ENCODE measurements at regions not wholly inside any gene's neighbourhood (a gene's known extent, or its start where the extent isn't known, plus 50 kb on each side); places are given as distances from the start of the nearest gene placed in this dataset.
"Not testable (repeated sequence)": the region's sequence is repeated elsewhere in the genome, so short reads cannot be mapped to it uniquely, and the experiment has no call there.

DNA sequence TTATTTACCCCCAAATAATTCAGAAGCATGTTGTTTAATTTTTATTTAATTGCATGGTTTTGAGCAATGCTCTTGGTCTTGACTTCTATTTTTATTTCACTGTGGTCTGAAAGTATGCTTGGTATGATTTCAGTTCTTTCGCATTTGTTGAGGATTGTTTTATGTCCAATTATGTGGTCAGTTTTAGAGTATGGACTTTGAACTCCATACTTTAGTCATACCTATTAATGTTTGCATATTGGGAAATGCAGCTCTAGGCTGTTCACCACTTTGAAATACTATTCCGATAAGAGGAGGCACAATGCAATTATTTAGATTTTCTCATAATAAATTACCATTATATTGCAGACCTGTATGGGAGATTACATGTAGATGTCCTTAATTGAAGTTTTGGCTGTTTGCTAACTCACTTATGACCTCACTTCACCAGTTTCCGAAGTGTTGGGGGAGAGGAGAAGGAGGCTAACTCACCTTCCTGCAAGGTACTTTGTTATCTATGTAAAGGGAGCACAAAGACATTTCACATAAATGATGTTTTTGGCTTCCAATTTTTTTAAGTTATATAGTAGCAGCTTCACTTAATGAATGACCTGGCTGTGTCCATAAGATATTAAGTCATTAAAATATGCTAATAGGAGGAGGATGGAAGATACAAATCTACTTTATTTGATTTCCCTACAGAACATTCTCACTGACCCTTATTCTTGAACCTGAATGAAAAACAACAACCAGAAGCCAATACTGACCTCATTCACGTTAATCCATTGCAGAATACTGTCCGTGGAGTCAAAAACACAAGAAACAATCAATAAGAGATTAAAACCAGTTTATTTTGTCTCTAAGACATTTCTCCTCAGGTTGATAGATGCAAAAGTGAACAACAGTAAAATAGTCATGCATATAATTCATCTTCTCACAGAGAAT lies 970.3 kb upstream of the ARRDC3 start:
- H3K4me3 Mint-ChIP-seq = no peak overlapping the region
- H3K27me3 Mint-ChIP-seq = no peaks in the 10 kb centered on the region
- H3K9me3 Mint-ChIP-seq (ENCODE audit: low read depth) = peaks cover 3% of the 10 kb centered on the region
- H3K27ac Mint-ChIP-seq = no peak overlapping the region
- H3K4me1 Mint-ChIP-seq (ENCODE audit: low read depth) = no peaks in the 10 kb centered on the region
- H3K36me3 Mint-ChIP-seq = no peaks in the 10 kb centered on the region

DNA sequence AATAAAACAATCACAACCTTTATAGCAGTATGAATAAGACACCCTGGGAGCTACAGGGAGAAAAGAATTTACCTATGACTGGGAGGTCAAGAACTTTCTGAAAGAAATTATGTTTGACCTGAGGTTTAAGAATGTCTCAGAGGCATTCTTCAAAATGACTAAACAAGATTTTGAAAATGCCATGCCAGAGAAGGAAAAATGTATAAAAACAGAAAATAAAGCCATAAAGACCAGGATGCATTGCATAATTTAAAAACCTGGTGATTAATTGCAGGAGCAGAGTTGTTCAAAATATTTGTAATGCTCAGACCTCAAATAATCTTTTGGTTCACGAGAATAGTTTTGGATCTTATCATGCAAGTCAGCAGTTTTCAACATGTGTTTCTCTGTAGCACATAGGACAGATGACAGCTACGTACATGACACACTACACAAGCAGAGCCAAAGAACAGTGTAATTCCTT lies 954.7 kb upstream of the ARRDC3 start:
- H3K27ac Mint-ChIP-seq = no peak overlapping the region
- H3K4me3 Mint-ChIP-seq = no peak overlapping the region
- no peaks in the 10 kb centered on the region for H3K36me3 Mint-ChIP-seq
- no peaks in the 10 kb centered on the region for H3K9me3 Mint-ChIP-seq (ENCODE audit: low read depth)
- no peaks in the 10 kb centered on the region for H3K27me3 Mint-ChIP-seq
- no peaks in the 10 kb centered on the region for H3K4me1 Mint-ChIP-seq (ENCODE audit: low read depth)

DNA sequence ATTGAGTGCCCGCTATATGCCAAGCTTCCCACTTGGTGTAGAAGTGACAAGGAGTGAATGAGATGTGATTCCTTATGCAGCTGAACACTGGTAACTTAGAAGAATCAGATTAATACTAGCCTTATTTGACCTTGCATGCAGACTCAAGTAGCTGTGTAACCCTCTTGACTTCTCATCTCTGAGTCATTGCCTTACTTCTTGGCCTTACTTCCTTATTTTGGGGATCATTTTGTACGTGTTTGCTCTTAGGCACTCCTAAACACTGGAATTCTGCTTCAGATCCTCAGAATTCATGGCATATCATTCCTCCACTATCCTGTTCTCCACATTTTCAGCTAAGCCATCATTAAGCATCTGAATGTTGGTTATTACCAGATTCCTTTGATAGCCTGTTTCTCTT lies 948.9 kb upstream of the ARRDC3 start:
- Mint-ChIP-seq H3K4me3 (no peak overlapping the region), H3K27ac (no peak overlapping the region), H3K9me3 (ENCODE audit: low read depth) (no peaks in the 10 kb centered on the region), H3K4me1 (ENCODE audit: low read depth) (no peaks in the 10 kb centered on the region), H3K27me3 (no peaks in the 10 kb centered on the region), H3K36me3 (no peaks in the 10 kb centered on the region)

DNA sequence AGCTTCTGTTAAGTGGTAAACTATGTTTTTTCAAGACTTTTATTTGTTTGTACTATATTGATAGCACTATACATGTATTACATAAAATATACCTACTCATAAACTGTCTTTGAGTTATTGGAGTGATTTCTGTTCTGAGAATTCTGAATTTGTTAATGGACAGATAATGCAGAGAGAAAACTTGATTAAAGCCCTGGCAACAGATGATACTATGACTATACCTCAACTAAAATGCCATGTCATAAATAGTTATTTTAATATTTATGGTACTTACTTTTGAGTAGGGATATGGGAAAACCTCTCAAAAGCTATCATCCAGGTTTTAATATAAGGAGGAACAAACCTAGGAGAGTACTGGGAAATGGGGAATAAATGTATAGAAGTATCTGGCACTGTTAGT lies 947.2 kb upstream of the ARRDC3 start:
- no peak overlapping the region for H3K4me3 Mint-ChIP-seq
- no peaks in the 10 kb centered on the region for H3K4me1 Mint-ChIP-seq (ENCODE audit: low read depth)
- H3K9me3 Mint-ChIP-seq (ENCODE audit: low read depth) = no peaks in the 10 kb centered on the region
- no peaks in the 10 kb centered on the region for H3K36me3 Mint-ChIP-seq
- H3K27me3 Mint-ChIP-seq = no peaks in the 10 kb centered on the region
- no peak overlapping the region for H3K27ac Mint-ChIP-seq

DNA sequence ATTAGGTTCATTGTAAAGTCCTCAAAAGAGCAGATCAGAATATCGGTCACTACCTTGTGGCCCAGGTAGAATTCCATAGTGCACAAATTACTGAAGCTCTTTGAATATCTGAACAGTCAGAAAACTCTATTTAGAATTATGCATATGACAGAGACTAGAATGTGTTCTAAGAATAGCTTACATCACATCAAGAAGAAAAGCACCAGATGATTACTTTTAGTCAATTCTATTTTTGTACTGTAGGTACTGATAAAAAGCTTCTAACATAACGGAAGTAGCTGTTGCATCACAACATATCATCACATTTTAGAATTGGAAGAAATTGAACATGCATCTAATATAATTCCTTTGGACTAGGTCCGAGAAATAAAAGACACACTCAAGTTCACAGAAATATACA lies 946.6 kb upstream of the ARRDC3 start:
- H3K9me3 Mint-ChIP-seq (ENCODE audit: low read depth) = no peaks in the 10 kb centered on the region
- H3K27ac Mint-ChIP-seq = no peak overlapping the region
- H3K36me3 Mint-ChIP-seq = no peaks in the 10 kb centered on the region
- H3K4me1 Mint-ChIP-seq (ENCODE audit: low read depth) = no peaks in the 10 kb centered on the region
- H3K27me3 Mint-ChIP-seq = no peaks in the 10 kb centered on the region
- H3K4me3 Mint-ChIP-seq = no peak overlapping the region

DNA sequence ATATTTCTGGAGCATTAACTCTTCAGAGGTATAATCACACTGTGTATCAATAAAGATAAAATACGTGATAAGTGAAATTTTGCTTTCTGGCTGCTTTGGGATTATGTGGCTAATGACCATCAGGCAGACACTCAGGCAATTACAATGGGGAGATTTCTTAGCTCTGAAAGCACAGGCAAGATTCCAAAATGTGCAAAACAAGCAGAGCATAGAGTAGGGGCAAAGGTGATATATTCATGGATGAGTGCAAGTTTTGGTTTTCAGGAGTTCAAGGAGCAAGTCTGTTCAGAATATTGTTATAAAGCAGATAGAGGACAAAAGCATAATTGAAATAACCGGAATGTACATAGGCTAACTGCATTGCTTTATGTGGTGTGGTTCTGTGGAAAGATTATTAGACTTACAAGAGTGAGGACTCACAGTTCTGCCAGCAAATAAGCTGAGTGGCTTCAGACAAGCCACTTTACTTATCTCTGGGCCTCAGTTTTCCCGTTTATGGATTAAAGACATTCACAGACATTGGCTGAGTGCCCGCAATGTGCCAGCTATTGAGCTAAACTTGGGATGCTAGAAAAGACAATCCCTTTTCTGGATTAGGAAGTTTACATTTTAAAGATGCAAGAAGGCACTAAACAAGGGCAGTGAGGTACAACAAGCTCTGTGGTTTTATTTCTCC lies 945.6 kb upstream of the ARRDC3 start:
- Mint-ChIP-seq H3K4me1 (ENCODE audit: low read depth) (no peaks in the 10 kb centered on the region), H3K9me3 (ENCODE audit: low read depth) (no peaks in the 10 kb centered on the region), H3K36me3 (no peaks in the 10 kb centered on the region), H3K27me3 (no peaks in the 10 kb centered on the region), H3K27ac (no peak overlapping the region), H3K4me3 (no peak overlapping the region)

DNA sequence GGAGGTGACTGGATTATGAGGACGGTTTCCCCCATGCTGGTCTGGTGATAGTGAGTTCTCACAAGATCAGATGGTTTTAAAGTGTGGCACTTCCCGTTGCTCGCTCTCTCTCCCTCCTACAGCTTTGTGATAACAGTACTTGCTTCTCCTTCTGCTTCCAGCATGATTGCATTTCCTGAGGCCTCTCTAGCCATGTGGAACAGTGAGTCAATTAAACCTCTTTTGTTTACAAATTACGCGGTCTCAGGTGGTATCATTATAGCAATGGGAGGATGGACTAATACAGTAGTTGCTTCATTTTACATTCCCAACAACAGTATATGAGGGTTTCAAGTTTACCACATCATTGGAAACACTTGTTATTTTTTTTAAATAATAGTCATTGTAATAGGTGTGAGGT lies 937.3 kb upstream of the ARRDC3 start:
- no peaks in the 10 kb centered on the region for H3K27me3 Mint-ChIP-seq
- H3K36me3 Mint-ChIP-seq = no peaks in the 10 kb centered on the region
- no peak overlapping the region for H3K27ac Mint-ChIP-seq
- no peaks in the 10 kb centered on the region for H3K4me1 Mint-ChIP-seq (ENCODE audit: low read depth)
- peaks cover 6% of the 10 kb centered on the region for H3K9me3 Mint-ChIP-seq (ENCODE audit: low read depth)
- no peak overlapping the region for H3K4me3 Mint-ChIP-seq

DNA sequence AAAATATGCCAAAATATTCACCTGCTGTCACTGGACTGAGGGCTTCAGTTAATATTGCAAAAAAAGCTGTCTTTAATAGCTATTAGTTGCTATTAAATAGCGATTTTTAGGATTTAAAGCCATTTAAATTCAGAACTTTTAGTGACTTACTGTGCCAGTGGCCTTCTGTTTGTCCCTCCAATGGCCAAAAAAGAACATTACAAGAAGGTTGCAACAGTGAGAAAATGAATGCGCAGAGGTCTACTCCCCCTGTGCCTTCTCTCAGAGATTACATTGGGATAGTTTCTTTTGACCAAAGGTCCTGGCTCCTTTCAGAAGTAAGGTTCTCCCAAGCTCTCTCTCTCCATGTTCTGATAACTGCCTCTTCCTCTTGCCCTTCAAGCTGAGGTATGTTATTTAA lies 930.3 kb upstream of the ARRDC3 start:
- no peak overlapping the region for H3K4me3 Mint-ChIP-seq
- no peaks in the 10 kb centered on the region for H3K27me3 Mint-ChIP-seq
- H3K36me3 Mint-ChIP-seq = no peaks in the 10 kb centered on the region

DNA sequence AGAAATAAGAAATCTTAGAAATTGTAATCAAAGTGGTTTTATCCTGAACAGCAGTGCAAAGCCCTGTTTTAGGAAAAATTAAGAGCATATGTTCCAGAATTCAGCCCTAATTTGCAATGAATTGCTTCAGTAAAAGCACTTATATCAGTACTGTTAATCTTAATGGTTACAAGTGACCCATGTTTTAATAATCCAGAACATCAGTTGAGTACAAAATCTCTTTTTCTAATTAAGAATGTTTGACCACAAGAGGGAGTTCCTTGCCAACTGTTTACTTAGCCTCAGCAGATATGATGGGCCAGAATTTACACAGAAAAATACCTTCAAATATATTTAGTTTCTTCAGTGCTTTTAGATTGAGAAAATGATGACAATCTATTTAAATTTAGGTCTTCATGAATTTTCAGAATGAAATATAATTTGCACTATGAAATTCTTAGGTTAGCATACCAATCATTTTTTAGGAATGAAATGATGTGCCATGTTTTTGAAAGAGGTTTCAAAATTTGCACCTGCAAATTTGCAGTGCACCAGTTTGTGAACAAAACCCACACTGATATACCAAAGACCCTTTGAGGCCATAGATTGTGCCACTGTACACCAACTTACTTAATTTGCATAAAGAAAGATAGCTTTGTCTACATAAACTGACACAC lies 926.3 kb upstream of the ARRDC3 start:
- no peak overlapping the region for H3K4me3 Mint-ChIP-seq
- H3K4me1 Mint-ChIP-seq (ENCODE audit: low read depth) = no peaks in the 10 kb centered on the region
- no peaks in the 10 kb centered on the region for H3K9me3 Mint-ChIP-seq (ENCODE audit: low read depth)
- no peaks in the 10 kb centered on the region for H3K27me3 Mint-ChIP-seq
- H3K27ac Mint-ChIP-seq = no peak overlapping the region
- H3K36me3 Mint-ChIP-seq = no peaks in the 10 kb centered on the region

More for the DNA sequence above, 930.3 kb upstream of the ARRDC3 start:
- H3K9me3 Mint-ChIP-seq (ENCODE audit: low read depth) = no peaks in the 10 kb centered on the region
- no peaks in the 10 kb centered on the region for H3K4me1 Mint-ChIP-seq (ENCODE audit: low read depth)
- H3K27ac Mint-ChIP-seq = no peak overlapping the region

DNA sequence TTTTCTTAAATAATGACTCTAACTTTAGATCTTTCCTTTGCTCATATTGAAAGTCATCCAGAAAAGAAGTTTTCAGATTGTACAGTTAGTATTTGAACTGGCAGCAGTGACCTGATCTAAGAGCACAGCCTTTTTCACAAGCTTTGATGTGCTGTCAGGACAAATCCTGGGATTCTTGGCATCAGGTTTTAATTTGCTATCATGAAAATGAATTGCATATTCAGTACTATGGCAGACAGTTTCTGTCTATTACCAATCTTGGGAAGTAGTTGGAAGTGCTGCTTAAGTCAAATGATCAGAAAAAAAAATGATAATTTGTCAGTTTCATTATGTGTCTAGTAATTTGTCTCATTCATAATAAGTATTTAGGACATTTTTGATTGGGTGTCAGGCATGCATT lies 925.6 kb upstream of the ARRDC3 start:
- no peaks in the 10 kb centered on the region for H3K9me3 Mint-ChIP-seq (ENCODE audit: low read depth)
- H3K27ac Mint-ChIP-seq = no peak overlapping the region
- H3K36me3 Mint-ChIP-seq = no peaks in the 10 kb centered on the region
- no peak overlapping the region for H3K4me3 Mint-ChIP-seq
- no peaks in the 10 kb centered on the region for H3K27me3 Mint-ChIP-seq
- H3K4me1 Mint-ChIP-seq (ENCODE audit: low read depth) = no peaks in the 10 kb centered on the region

DNA sequence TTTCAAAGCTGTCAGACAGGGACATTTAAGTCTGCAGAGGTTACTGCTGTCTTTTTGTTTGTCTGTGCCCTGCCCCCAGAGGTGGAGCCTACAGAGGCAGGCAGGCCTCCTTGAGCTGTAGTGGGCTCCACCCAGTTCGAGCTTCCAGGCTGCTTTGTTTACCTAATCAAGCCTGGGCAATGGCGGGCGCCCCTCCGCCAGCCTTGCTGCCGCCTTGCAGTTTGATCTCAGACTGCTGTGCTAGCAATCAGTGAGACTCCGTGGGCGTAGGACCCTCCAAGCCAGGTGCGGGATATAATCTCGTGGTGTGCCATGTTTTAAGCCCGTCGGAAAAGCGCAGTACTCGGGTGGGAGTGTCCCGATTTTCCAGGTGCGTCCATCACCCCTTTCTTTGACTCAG lies 919.2 kb upstream of the ARRDC3 start:
- H3K27me3 Mint-ChIP-seq; H3K9me3 Mint-ChIP-seq (ENCODE audit: low read depth); H3K4me3 Mint-ChIP-seq; H3K36me3 Mint-ChIP-seq; H3K4me1 Mint-ChIP-seq (ENCODE audit: low read depth); H3K27ac Mint-ChIP-seq: not testable (repeated sequence)

DNA sequence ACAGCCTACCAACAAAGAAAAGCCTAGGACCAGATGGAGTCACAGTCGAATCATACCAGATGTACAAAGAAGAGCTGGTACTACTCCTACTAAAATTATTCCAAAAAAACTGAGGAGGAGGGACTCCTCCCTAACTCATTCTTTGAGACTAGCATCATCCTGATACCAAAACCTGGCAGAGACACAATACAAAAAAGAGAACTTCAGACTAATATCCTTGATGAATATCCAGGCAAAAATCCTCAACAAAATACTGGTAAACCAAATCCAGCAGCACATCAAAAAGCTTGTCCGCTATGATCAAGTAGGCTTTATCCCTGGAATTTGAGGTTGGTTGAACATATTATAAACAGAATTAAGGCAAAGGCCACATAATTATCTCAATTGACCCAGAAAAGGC lies 900.4 kb upstream of the ARRDC3 start:
- H3K27ac Mint-ChIP-seq = no peak overlapping the region
- no peaks in the 10 kb centered on the region for H3K27me3 Mint-ChIP-seq
- H3K4me1 Mint-ChIP-seq (ENCODE audit: low read depth) = no peaks in the 10 kb centered on the region
- H3K9me3 Mint-ChIP-seq (ENCODE audit: low read depth) = peaks cover 7% of the 10 kb centered on the region
- H3K4me3 Mint-ChIP-seq = no peak overlapping the region
- H3K36me3 Mint-ChIP-seq = no peaks in the 10 kb centered on the region

DNA sequence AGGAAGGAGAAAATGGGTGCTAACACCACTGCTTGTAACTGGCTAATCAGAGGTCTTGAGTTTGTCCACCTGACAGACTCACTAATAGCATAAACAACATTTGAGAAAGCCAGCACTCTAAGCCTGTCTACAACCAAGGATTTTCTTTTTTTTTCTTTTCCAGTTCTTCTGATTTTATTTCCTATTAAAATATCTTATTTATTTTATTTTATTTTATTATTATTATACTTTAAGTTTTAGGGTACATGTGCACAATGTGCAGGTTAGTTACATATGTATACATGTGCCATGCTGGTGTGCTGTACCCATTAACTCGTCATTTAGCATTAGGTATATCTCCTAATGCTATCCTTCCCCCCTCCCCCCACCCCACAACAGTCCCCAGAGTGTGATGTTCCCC lies 888.6 kb upstream of the ARRDC3 start:
- not testable (repeated sequence) for H3K36me3 Mint-ChIP-seq; H3K4me3 Mint-ChIP-seq; H3K27ac Mint-ChIP-seq; H3K27me3 Mint-ChIP-seq; H3K4me1 Mint-ChIP-seq (ENCODE audit: low read depth)
- H3K9me3 Mint-ChIP-seq (ENCODE audit: low read depth) = peaks cover 19% of the 10 kb centered on the region

DNA sequence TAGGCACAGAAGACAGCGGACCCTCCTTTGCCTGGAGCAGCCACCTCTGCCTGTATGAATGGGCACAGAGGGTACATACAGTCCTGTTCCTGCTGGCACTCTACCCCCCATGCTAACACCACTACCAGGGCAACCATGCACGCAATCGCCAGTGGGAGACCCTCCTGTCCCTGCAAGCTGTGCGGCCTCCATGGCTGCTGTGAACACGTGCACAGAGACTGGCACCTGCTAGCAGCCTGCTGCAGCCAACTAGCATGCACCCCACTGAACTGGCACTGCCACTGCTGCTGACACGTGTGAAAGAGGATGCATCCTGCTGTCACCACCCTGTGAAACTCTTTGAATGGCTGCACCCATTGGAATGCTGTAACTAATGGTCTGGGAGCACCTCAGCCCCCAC lies 885.2 kb upstream of the ARRDC3 start:
- Mint-ChIP-seq H3K4me1 (ENCODE audit: low read depth) (no peaks in the 10 kb centered on the region), H3K9me3 (ENCODE audit: low read depth) (peaks cover 11% of the 10 kb centered on the region), H3K36me3 (no peaks in the 10 kb centered on the region), H3K27me3 (no peaks in the 10 kb centered on the region), H3K27ac (no peak overlapping the region), H3K4me3 (no peak overlapping the region)

DNA sequence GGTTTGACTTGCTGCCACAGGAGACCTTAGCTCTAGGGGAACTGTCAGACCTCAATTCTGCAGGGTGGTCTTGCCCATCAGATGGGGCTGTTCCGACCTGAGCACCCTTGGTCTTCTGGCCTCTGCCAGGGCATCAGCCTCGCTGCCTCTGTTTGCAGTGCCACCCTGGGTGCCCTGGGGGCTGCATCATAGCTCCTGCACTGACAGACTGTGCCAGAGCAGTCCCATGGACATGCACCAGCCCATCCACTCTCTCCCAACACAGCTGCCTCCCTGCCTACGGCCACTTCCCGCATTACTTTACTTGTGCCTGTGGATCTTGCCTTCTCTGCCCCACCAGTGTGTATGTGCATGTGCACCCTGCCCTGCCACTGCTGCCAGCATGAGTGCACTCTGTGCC lies 884.7 kb upstream of the ARRDC3 start:
- Mint-ChIP-seq H3K27me3 (no peaks in the 10 kb centered on the region), H3K4me3 (no peak overlapping the region), H3K36me3 (no peaks in the 10 kb centered on the region), H3K4me1 (ENCODE audit: low read depth) (no peaks in the 10 kb centered on the region), H3K27ac (no peak overlapping the region), H3K9me3 (ENCODE audit: low read depth) (peaks cover 11% of the 10 kb centered on the region)
